Kidney (tissue), 13 donors: ENCODE measurements at regions not wholly inside any gene's neighbourhood (a gene's known extent, or its start where the extent isn't known, plus 50 kb on each side); places are given as distances from the start of the nearest gene placed in this dataset.

ENCODE experiments used
- DNase-seq, 5 donors: peaks; one replicate each; pipeline ENCODE4 v3.0.0-alpha.2; 2013 to 2020
- FAIRE-seq: peaks from 2 replicates; lab custom pipeline; 2012; peaks lifted over from hg19 to GRCh38; lab: Jason Lieb, UNC
- H3K27ac ChIP-seq, 2 donors: one replicate each; pipeline ENCODE4 v1.7.0; 2013; ENCODE audit warnings: low read depth in 2 of 2, low read length in 2 of 2, inconsistent platforms in 1 of 2
- H3K27me3 ChIP-seq: one replicate; pipeline ENCODE4 v1.7.1; 2013; ENCODE audit warnings: low read length, inconsistent platforms; ENCODE audit not compliant: control insufficient read depth, insufficient read depth
- H3K36me3 ChIP-seq, 3 donors: one replicate each; pipeline versions ENCODE4 v1.7.0 to v1.7.1; 2013; ENCODE audit warnings: low read length in 3 of 3, control low read depth in 1 of 3, inconsistent platforms in 1 of 3; ENCODE audit not compliant: insufficient read depth in 3 of 3, control insufficient read depth in 2 of 3
- H3K4me1 ChIP-seq, 3 donors: one replicate each; pipeline versions ENCODE4 v1.7.0 to v1.7.1; 2013; ENCODE audit warnings: low read length in 3 of 3, inconsistent platforms in 1 of 3, low read depth in 1 of 3; ENCODE audit not compliant: control insufficient read depth in 2 of 3, insufficient read depth in 2 of 3
- H3K4me3 ChIP-seq, 3 donors: one replicate each; pipeline versions ENCODE4 v1.7.0 to v1.8.1; 2013; ENCODE audit warnings: low read length in 3 of 3, control low read depth in 1 of 3, inconsistent platforms in 1 of 3
- H3K9ac ChIP-seq, 3 donors: one replicate each; pipeline versions ENCODE4 v1.7.0 to v1.7.1; 2013; ENCODE audit warnings: low read length in 3 of 3, control low read depth in 1 of 3, inconsistent platforms in 1 of 3
- H3K9me3 ChIP-seq, 3 donors: one replicate each; pipeline versions ENCODE4 v1.7.0 to v1.7.1; 2013; ENCODE audit warnings: low read length in 3 of 3, control low read depth in 1 of 3, inconsistent platforms in 1 of 3; ENCODE audit not compliant: control insufficient read depth in 2 of 3, insufficient read depth in 1 of 3
- CTCF ChIP-seq: IDR thresholded peaks from 3 replicates; pipeline ENCODE4 v1.5.1; 2012; ENCODE audit warnings: mild to moderate bottlenecking, moderate library complexity, borderline replicate concordance; ENCODE audit not compliant: insufficient read depth; ENCODE audit errors: extremely low read depth
- intact Hi-C: fragments of 100-400 bp; cut with DNase I; formaldehyde crosslinking; loops from one replicate; pipeline ENCODE4 v1.11.1; 2022
- donor health status: control.
- donor health status: control.
- donor health status: control.
- donor health status: control.
- donor health status: control.
- donor health status: DM: yes; HTN: yes; CAD: no.
- donor health status: Normal renal cell carcinoma (clear cell type).

GRCh38 chr1:2934156-2934540 is 87.1 kb upstream of the ACTRT2 start:
- H3K9ac ChIP-seq, result no peak overlapping the region
- TF ChIP-seq CTCF, result no peak
- no peak overlapping the region for H3K27ac ChIP-seq
- H3K4me3 ChIP-seq, result no peak overlapping the region
- H3K9me3 ChIP-seq, result no peaks in the 10 kb centered on the region
- peaks cover 12% of the 10 kb centered on the region for H3K27me3 ChIP-seq
- DNase-seq, result peak in 1 of 5 donors; percentile 61
- FAIRE-seq, result no peak
- intact Hi-C loops, result no loop called here
- no peaks in the 10 kb centered on the region for H3K4me1 ChIP-seq
- H3K36me3 ChIP-seq, result no peaks in the 10 kb centered on the region

- no peaks in the 10 kb centered on the region for H3K9me3 ChIP-seq
- no peak for FAIRE-seq
- TF ChIP-seq CTCF, result no peak
- no peak overlapping the region for H3K4me3 ChIP-seq
- H3K27ac ChIP-seq, result no peak overlapping the region
- H3K4me1 ChIP-seq, result no peaks in the 10 kb centered on the region
- H3K9ac ChIP-seq, result no peak overlapping the region
- peak in 2 of 5 donors; percentile 41 to 52 for DNase-seq
- H3K36me3 ChIP-seq, result no peaks in the 10 kb centered on the region
- H3K27me3 ChIP-seq, result peaks cover 12% of the 10 kb centered on the region
- intact Hi-C loops, result no loop called here
Observed at GRCh38 chr1:2934642-2935081, 86.6 kb upstream of the ACTRT2 start.

- intact Hi-C loops, result no loop called here
- FAIRE-seq (no peak), DNase-seq (peak in 1 of 5 donors; percentile 35)
- no peaks in the 10 kb centered on the region for H3K9me3 ChIP-seq
- H3K4me3 ChIP-seq, result no peak overlapping the region
- TF ChIP-seq CTCF, result no peak
- H3K27ac ChIP-seq, result no peak overlapping the region
- no peaks in the 10 kb centered on the region for H3K4me1 ChIP-seq
- no peaks in the 10 kb centered on the region for H3K36me3 ChIP-seq
- no peak overlapping the region for H3K9ac ChIP-seq
- peaks cover 9% of the 10 kb centered on the region for H3K27me3 ChIP-seq
Observed at GRCh38 chr1:2935184-2935583, 86.1 kb upstream of the ACTRT2 start.
